Erythroblast (primary cell): ENCODE measurements at regions not wholly inside any gene's neighbourhood (a gene's known extent, or its start where the extent isn't known, plus 50 kb on each side); places are given as distances from the start of the nearest gene placed in this dataset.

Source experiments
- GATA1 ChIP-seq: IDR thresholded peaks from 2 replicates; pipeline ENCODE4 v1.6.1; 2011; ENCODE audit warnings: low read depth, mild to moderate bottlenecking, control low read depth, low read length, moderate library complexity
- POLR2A ChIP-seq: IDR thresholded peaks from 2 replicates; pipeline ENCODE4 v1.6.1; 2011; ENCODE audit warnings: mild to moderate bottlenecking, low read length

GRCh38 chr1:104531990-104532389, 782.3 kb downstream of the AMY1C start:
- TF ChIP-seq POLR2A (no peak), GATA1 (no peak)
